HG02938 (cell line): ENCODE measurements at regions not wholly inside any gene's neighbourhood (a gene's known extent, or its start where the extent isn't known, plus 50 kb on each side); places are given as distances from the start of the nearest gene placed in this dataset.

Experiments
- ATAC-seq: cut with Tn5 transposase; IDR thresholded peaks from one replicate; pipeline ENCODE4 v1.9.1; 2021; ENCODE audit warnings: mild to moderate bottlenecking, moderate library complexity; ENCODE audit not compliant: unreplicated experiment

DNA sequence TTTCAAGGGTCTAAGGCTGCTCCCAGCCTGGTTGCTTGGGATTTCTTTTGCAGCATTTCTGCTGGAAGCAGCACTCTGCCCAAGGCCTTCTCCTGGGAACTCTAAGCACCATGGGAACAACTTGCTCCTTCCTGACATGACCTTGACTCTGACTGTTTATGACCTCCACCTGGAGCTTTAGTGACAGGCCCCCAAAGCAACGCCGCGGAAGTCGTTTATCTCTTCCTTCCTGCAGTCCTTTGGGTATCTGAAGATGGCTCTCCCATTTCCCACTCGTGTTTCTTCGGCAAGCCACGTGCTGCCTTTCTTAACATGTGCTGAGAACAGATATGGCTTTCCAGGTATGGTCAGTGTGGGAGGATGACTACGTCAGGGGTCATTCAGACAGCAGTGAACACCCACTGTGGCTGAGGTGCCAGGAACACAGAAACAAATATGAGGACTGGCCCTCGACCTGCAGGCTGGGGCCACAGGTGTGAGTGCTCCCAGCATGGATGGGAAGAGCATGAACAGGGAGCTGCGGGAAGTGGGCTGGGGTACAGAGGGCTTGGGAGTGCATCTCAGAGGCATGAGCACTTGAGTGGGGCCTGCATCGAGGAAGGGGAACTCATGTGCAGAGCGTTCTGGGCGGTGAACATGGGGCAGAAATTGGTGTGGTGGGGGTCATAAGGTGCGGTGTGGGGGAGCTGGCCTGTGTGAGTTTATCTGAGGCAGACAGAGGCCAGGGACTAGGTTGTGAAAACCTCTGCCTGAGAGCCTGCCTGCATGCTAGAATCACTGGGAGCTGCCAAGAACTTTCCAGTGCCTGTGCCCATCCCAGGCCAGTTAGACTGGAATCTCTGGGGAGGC, 140.5 kb downstream of the TSN start:
- no peak for ATAC-seq

DNA sequence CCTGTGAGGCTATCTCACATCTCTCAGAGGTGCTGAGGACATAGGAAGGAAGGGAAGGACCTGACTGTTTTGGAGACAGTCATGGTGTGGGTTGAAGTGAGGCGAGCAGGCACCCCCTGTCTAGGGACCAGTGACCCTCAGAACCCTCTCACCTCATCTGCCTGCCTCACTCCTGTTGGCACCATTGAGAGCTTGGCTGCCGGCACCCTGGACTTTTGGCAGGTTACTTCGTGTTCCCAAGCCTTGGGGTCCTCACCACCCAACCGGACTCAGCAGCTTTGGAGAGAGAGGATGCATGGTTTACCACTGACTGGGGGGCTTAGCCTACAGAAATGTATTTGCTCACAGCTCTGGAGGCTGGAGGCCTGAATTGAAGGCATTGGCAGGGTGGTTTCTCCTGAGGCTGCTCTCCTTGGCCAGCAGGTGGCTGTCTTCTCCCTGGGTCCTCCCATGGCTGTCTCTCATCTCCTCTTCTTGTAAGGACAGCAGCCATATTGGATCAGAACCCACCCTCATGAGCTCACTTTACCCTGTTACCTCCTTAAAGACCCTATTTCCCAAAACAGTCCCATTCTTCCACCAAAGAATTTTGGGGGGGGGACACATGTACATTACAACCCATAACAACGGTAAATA, 142.0 kb downstream of the TSN start:
- peak; percentile 94 for ATAC-seq

DNA sequence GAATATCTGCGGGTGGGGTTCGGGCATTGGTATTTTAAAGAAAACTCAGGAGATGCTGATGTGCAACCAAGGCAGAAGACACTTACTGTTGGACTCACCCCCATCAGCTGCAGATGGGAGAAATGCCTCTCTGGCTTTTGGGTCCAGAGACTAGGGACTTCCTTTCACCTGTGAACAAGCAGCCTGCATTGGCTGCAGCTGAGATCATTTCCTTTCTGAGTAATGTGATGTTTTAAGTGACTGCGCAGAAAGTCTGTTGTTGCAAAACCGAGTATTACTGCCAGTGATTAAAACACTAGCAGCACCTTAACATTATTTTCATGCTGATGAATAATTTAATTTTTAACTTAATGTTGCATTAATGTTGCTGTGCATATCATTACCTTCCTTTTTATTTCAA, 143.0 kb downstream of the TSN start:
- ATAC-seq = no peak

DNA sequence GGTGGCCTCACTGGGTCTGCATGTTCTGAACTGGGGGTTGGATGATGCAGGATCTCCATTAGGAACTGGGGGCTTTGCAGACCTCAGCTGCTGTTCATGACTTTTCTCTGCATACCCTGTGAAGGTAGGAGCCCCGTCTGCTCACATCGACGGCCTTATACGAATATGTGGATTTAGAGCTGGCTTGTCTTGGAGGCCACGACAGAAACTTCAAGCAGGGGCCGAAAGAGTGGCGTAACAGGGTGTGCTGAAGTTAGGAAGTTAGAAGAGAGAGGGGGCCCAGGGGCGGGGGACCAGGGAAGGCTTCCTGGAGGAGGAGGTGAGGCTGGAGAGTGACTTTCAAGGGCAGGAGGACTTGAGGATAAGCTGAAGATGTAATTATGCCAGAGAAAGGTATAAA, 144.9 kb downstream of the TSN start:
- no peak for ATAC-seq

DNA sequence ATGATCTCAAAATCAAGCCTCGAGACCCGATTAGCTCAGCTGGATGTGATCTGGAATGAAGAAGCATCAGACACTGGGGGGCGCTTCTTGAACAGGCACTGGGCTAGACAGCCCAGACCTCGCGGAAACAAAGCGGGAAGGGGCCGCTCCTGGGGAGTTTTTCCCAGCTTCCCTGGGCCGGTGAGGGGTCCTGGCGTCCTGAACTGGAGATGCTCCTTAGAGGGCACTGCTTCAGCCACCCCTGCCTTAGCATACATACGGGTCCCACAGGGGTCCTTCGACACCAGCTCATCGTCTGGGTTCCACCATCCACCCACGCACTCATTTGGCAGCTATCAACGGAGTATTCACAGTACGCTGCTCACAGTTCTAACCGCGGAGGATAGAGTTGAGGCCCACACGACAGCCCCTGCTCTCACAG, 146.7 kb downstream of the TSN start:
- no peak for ATAC-seq

DNA sequence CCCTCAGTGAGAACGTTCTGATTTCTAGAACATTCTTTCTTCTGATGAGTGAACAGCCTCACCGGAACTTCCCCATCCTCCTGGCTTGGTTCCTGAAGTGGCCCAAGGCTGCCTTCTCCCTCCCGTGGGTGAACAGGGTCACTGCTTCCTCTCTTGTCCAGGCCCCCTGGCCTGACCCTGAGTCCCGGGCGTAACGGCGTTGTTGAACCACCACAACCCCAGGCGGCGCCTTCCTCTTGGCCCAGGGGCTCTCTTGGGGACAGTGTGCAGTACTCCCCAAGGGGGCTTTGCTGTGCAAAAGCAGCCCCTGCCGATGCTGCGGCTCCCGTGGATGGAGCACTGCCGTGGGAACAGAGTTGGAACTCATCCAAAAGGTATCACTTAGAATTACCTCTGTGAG, 147.2 kb downstream of the TSN start:
- no peak for ATAC-seq

DNA sequence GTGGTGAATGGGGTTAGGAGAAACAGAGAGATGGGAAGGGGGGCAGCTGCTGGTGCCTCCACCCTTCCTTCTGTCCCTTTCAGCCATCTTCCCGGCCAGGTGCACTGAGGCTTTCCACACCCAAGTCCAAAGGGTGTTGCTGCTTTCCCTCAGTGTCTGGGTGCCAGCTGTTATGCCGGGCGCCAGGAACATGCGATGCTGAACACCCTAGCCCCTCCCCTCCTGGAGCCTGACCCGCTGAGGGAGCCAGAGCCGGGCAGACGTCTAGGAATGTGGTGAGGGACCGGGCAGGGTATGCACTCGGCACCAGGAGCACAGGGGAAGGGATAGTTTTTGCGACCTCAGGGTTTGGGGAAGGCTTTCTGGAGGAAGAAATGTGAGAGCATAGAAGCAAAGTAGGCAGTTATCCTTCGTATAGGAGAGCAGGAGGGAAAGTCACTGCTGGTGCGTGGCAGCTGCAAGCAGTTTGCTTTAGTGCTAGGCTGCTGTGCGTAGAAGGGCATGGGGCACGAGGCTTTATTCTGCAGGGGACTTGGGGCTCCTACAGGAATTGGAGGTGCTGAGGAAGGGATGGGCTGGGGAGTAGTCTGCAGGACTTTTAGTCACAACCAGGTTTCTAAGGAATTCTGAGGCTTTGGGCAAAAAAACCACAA, 147.7 kb downstream of the TSN start:
- ATAC-seq = no peak

DNA sequence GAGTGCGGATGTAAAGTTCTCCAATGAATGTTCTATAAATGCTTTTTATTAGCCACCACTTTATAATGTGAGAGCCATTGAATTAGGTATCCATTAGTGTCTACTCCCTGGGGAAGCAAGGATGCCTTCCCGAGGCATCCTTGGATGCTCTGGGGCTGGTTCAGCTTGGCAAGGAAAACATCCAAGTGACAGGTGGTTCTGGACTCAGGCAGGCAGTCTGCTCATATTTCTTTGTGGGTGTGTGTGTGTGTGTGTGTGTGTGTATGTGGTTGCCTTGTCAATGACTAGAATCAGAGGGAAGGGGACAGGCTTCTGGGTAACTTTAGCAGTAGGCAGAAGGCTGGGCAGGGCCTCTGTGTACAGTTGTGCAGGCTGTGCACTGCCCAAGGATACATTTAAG, 149.2 kb downstream of the TSN start:
- no peak for ATAC-seq

DNA sequence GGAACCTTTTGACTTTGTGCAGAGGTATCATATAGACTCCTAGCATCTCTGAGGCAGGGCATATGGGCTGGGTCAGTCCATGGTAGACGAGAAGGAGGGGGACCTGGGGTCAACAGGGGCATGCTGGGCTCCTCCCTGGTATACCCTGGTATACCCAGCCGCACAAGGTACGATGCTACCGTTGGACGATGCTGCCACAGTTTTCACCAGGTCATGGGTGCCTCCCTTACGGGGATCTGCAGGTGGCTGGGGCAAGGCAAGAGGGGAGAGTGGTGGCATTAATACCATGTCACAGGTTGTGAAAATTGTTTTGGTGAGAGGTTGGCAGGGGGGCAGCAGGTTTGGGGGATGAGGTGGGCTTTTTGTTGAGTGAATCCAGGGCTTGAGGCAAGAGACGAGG, 149.8 kb downstream of the TSN start:
- ATAC-seq = no peak

DNA sequence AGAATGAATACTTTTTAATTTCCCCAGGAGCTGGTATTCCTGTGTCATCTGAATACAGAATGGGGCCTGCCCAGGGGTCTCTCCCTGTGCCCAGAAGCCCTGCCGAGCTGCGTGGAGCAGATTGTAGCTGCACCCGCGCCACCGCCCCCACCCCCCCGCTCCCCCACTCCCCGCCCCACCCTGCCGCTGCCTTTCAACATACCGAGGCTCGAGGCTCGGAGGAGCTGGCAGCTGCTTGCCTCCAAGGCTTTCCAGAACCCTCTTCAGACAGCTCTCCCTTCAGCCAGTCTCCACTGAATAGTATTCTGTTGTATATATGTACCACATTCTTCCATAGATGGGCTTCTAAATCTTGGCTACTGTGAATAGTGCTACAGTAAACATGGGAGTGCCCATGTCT, 150.7 kb downstream of the TSN start:
- ATAC-seq = no peak

DNA sequence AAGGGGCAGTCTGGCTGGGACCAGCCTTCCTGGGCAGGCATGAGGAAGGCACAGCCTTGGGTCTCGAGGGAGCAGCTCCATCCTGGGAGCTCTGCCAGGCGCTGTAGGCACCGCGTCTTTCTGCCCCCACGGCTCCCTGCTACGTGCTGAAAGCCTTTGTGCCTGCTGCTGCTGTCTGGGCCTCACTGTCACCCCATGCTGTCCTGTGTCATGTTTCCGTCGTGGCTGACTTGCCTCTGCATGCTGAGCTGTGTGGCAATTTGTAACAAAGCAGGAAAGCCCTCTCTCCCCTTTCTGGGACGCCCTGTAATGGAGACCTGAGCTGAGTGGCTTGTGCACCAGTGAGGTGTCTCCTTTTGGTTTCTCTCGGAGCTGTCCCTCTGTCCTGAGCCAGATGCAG, 152.5 kb downstream of the TSN start:
- no peak for ATAC-seq

DNA sequence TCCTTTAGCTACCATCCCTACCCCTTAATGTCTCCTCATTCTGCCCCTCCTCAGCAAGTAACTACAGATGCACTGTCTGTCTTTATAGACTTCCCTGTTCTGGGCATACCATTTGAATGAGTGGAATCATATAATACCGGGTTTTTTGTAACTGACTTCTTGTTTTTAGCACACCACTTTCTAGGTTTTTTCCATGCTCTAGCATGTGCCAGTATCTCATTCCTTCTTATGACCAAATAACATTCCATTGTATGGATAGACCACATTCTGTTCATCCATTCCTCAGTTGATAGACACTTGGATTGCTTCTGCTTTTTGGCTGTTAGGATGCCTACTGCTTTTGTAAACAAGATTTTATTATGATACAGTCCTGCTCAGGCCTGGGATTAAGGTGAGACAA, 154.7 kb downstream of the TSN start:
- ATAC-seq = no peak

DNA sequence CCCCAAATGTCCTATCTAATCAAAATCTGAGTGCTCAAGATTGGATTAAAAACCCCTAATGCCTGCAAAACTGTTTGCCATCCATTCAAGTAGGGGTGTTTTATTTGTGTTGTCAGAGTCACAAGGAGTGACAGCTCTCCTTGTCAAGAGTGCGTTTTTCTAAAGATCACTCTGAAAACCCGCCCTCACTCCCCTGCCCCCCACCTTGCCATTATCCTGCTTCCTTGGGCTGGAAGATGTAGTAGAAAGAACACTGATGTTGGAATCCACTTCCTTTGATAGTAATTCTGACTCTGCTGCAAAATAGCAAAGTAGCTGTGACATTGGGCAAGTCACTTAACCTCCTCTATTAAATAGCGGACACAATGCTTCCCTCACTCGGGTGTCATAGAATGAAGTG, 155.6 kb downstream of the TSN start:
- ATAC-seq = no peak

DNA sequence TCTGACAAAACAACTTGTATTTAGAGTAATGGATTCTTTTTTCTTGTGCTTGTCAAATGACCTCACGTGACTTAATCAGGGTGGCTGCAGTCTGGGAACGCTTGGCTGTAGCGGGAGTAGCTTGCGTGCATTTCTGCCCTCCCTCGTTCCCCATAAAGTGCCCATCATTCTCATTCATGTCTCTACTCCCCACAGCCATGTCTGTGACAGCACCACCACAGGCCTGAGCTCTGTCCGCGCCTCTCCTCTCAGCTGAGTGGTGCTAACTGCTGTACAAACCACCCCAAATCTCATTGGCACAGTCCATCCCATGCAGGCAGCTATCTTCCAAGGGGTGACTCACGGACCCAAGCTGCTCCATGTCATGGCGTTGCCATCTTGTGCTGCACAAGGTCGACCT, 161.7 kb downstream of the TSN start:
- no peak for ATAC-seq

DNA sequence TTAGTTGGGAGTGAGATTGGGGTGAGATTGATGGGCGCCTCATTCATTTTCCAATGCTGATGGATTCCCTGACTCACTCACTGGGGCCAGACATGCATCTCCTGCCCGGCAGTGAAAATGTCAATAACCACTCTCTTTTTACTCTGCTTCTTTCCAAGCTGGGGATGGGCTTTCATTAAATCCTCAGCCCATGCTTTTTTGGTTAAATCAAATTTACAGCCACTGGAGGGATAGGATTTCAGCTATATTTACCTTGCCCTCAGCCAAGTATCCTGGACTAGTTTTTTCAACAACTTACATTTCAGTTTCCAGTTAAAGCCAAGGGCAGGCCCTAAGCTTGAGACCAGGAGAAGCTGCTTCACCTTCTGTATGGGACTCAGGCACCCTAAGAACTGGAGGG, 162.8 kb downstream of the TSN start:
- no peak for ATAC-seq

DNA sequence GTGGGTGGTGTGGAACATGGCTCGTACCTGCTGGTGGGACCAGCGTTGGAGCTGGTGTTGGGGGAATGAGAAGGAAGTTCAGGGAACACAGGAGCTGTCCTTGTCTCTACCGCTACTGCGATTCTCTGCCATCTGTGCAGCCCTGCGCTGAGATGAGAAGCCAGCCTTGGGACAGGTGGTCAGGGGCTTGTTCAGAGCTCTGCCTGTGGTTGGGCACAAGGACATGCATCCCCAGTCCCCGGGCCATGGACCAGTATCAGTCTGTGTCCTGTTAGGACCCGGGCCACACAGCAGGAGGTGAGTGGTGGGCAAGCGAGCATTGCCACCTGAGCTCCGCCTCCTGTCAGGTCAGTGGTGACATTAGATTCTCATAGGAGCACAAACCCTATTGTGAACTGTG, 164.4 kb downstream of the TSN start:
- ATAC-seq = no peak

DNA sequence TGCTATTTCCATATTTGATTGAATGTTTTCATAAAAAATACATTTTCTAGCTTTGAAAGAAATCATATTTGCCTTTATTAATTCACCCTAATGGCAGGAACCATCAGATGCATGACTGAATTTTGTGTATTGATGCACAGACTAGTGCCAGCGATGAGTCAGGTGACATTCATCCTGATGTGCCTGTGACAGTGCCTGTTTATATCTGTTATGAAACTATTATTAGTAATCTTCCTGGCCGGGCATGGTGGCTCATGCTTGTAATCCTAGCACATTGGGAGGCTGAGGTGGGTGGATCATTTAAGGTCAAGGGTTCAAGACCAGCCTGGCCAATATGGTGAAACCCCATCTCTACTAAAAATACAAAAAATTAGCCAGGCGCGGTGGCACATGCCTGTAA, 170.0 kb downstream of the TSN start:
- ATAC-seq = no peak

DNA sequence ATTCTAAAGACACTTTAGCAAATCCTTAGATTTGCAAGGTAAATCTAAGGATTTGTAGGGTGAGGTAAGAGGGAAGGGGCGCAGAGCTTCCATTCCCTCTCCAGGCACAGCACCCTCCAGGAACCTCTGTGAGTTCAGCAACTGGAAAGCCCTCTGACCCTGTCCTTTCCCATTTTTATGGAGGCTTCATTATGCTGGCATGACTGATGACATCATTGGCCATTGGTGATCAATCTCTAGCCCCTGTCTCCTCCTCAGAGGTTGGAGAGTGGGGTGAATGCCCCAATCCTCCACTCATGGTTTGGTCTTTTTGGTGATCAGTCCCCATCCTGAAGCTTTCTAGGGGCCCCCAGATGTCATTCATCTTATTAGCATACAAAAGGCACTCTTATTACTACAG, 187.8 kb downstream of the TSN start:
- ATAC-seq = no peak

DNA sequence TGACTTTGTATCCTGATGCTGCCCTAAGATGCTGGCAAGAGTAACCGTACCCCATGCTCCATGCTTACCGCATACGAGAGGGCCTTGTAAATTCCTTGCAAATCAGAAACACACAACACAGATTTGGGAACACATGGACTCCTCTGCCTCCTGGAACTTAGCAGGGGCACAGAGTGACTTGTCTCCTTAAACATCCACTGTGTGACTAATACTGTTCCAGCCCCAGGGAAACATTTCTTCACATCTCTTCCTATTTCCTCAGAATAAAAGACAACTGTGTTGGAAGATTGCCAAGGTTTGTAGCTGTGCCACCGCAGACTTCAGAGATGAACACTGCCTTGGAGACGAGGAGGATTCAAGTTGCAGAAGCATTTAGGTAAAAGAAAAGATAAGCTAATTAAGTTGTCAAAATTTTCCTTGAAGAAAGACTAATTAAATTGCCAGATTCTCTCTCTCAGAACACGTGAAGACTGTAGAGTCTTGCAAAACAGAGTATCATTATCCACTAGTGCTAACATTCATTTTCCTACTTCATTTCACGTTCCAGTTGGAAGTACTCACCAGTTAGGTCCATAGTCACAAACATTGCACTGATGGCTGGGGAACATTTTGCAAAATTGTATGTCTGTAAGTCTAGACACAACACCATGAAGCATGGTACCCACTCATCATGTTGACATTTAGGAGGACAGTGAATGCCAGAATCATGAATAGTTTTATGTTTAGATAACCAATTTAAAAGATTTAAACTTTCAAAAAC, 188.8 kb downstream of the TSN start:
- no peak for ATAC-seq

DNA sequence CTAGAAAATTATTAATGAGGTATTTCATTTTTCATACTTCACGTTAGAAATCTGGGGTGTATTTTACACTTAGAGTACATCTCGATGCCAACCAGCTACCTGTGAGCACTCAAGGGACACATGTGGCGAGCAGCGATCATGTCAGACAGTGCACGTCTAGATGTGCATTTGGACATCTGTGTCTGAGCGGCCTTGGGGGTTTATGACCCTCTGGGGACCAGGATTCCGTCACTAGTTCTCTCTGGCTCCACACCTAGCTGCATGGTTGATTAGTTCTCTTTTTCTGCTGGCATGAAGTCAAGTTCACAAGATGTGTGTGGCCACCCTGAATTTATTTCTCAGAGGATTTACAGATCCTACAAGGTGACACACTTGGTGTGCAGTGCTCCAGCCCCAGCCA, 192.2 kb downstream of the TSN start:
- ATAC-seq = no peak

DNA sequence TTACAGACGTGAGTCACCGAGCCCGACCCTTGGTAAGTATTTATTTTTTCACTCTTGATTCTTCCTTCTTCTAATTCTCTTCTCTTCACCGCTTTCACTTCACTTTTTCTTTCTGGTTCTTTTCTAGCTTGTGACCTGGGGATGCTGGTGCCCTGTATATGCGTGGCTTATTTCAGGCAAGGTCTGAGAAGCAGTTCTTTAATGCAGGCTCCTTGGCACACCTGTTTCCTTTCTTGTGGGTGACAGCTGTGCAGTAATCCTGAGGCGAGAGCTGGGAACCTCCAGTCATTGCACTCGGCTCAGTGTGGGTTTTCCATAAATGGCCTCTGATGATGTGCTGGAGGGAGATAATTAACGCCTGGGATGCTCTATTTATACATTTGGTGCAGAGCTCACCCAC, 193.8 kb downstream of the TSN start:
- ATAC-seq = no peak

DNA sequence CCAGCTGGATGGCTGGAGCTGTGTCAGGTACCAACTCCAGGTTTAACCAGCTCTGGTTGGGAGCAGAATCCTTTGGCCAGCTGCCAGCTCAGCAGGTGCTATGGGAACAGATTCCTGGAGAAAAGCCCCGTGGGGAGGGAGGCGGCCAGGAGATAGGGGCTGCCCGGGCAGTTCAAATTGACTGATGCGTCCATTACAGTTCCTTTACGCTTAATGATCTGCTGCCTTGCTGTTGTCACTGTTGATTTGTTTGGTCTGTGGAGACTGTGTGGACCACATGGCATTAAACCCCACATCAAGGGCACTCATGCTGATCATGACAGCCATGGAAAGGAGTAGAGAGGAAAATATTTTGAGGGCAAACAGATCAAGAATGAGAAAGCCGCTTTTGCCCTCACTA, 200.0 kb downstream of the TSN start:
- ATAC-seq = no peak
